Embryonic facial prominence (tissue), 1 donor: ENCODE measurements at regions not wholly inside any gene's neighbourhood (a gene's known extent, or its start where the extent isn't known, plus 50 kb on each side); places are given as distances from the start of the nearest gene placed in this dataset.
"Not testable (repeated sequence)": the region's sequence is repeated elsewhere in the genome, so short reads cannot be mapped to it uniquely, and the experiment has no call there.

Experiments used
- DNase-seq: peaks from one replicate; pipeline ENCODE4 v3.0.0-alpha.2; 2016; ENCODE audit errors: extremely low spot score

- DNase-seq, result no peak
Measured at GRCh38 chrX:465418-466215, 78.9 kb upstream of the PPP2R3B start.

- not testable (repeated sequence) for DNase-seq
Measured at GRCh38 chrX:466836-467235, 80.1 kb upstream of the PPP2R3B start.

GRCh38 chrX:467686-468085, 81.0 kb upstream of the PPP2R3B start:
- DNase-seq, result not testable (repeated sequence)

DNA sequence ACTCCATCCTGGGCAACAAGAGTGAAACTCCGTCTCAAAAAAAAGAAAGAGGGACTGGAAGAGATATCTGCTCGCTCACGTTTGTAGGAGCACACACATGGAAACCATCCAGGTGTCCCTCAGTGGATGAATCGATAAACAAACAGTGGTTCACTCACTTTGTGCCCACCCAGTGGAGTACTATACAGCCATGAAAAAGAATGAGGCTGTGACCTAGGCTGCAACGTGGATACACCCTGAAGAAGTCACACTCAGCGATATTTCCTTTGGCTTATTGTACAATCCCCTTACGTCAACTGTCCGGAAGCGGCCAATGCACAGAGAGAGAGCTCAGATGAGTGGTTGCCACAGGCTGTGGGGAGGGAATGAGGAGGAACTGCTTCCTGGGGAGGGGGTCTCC, 82.3 kb upstream of the PPP2R3B start:
- DNase-seq, result no peak

DNA sequence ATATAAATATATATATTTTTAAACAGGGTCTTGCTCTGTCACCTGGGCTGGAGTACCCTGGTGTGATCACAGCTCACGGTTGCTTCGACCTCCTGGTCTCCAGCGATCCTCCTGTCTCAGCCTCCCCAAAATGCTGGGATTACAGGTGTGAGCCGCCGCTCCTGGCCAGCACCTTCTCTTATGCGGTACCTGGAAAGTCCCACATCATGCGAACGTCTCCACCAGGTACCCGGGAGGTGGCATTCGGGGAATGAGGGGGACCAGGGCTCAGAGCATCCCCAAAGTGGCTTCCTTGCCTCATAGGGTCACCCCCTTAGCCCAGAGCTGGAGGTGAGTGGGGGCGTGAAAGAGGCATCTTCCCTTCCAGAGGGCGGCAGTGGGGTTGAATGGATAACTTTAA, 84.0 kb upstream of the PPP2R3B start:
- DNase-seq, result no peak

DNA sequence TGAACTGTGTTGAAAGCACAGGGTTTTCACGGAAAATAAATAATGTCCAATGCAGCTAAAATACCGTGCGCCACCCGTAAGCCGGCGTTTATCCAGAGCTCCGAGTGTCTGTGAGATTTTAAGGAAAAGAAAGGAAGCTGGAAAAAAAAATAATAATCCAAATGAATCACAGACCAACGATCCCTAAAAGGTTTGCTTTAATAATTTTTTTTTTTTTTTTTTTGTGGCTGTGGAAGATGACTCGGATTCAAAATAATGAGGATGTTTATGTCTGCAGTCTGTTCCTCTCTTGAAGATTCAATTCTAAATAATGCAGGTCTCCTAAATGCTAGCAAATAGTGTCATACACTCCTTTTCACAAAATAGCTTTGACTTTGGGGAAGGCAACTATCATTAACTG, 84.6 kb upstream of the PPP2R3B start:
- no peak for DNase-seq

- DNase-seq, result not testable (repeated sequence)
Measured at GRCh38 chrX:472275-472674, 85.6 kb upstream of the PPP2R3B start.

GRCh38 chrX:475926-476723, 89.4 kb upstream of the PPP2R3B start:
- DNase-seq, result no peak

GRCh38 chrX:476724-477075, 90.0 kb upstream of the PPP2R3B start:
- DNase-seq, result no peak

DNA sequence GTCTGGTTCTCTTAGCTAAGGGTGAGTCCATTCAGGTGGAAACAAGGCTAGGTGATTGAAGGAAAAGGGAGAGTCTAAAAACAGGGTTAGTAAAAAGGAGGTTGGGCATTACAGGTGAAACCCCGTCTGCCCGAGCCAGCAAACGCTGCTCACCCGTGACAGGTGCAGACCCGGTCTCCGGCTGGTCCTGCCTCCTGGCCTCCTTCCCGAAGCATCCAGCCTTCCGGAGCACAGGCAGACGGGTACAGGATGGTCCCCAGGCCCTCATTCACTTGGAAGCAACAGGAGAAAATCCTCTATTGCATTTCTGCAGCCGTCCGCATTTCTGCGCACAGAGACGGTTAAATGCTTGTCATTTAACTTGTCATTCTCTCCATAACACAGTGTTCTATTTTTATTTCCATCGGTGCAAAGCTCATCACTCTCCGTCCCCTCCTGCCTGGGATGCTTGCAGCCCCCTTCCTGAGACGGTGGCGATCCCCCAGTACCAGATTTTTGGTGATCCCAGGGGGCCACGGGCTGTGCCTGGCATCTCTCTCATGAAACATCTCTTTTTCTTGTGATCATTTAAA, 90.8 kb upstream of the PPP2R3B start:
- DNase-seq, result no peak

DNA sequence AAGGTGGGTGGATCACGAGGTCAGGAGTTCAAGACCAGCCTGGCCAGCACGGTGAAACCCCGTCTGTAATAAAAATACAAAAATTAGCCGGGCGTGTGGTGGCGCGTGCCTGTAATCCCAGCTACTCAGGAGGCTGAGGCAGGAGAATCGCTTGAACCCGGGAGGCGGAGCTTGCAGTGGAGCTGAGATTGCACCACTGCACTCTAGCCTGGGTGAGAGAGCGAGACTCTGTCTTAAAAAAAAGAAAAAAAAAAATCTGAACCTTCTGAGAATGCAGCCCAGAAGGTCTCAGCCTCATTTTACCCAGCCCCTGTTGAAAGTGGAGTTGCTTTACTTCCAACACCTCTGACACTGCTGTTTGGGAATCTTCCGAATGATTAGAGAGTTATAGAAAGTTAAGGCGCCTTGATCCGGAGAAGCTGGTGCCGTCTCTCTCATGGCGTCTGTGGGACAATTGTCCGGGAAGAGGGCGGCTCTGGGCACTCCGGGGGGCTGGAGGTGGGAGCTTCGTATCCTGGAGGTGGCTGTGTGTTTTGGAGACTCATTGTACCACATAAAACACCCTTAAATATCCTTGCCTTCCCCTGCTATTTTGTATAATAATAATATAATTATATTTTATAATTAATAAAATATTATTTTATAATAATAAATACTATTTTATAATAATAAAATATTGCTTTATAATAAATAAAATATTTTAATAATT, 92.7 kb upstream of the PPP2R3B start:
- no peak for DNase-seq

DNA sequence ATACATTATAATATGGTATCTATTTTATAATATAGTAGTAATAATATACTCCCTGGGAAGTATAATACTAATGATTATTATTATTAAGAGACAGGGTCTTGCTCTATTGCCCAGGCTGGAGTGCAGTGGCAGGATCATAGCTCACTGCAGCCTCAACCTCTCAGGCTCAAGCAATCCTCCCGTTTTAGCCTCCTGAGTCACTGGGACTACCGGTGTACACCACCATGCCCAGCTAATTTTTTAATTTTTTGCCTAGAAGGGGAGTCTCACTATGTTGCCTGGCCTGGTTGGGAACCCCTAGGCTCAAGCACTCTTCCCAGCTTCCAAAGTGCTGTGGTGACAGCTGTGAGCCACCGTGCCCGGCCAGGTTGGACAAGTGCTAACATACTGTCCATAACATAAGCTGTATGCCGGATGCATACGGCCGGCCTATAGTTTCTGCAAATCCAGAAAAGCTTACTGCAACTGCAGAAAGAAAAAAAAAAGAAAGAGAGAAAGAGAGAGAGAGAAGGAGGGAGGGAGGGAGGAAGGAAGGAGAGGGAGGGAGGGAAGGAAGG, 94.2 kb upstream of the PPP2R3B start:
- no peak for DNase-seq

DNA sequence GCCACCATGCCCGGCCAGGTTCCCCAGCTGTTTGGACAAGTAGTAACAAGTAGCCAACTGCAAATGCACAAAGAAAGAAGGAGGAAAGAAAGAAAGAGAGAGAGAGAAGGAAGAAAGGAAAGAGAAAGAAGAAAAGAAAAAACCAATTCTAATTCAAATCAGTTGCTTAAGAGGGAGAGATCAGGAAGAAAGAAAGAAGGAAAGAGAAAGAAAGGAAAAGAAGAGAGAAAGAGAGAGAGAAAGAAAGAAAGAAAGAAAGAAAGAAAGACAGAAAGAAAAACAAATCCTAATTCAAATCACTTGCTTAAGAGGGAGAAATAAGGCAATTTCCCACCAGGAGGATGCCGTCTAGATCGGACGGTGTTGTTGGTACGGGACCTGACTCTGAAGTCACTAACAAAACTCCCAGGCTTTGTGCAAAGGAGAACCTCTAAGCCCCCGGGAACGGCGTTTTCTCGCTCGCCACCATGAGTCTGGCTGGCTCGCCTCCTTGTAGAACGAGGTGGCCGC, 95.5 kb upstream of the PPP2R3B start:
- no peak for DNase-seq

- DNase-seq, result no peak
Measured at GRCh38 chrX:482702-483203, 96.0 kb upstream of the PPP2R3B start.

GRCh38 chrX:485368-485767, 98.7 kb upstream of the PPP2R3B start:
- DNase-seq, result no peak

DNA sequence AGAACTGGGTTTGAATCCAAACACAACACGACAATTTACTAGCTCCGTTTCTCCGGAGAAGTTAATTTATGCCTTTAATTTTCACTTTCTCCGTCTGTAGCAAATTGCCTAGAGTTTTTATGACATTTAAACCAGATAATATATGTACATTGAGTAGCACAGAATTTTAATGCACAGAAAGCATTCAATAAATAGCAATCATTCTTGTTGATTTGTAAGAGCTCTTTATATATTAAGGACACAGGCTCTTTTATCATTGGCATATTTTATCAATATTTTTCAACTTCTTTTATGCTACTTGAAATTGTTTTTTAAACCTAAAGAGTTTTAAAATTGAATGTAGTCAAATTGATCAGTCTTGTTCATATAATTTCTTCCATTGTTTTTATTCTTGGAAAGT, 99.6 kb upstream of the PPP2R3B start:
- DNase-seq, result no peak

DNA sequence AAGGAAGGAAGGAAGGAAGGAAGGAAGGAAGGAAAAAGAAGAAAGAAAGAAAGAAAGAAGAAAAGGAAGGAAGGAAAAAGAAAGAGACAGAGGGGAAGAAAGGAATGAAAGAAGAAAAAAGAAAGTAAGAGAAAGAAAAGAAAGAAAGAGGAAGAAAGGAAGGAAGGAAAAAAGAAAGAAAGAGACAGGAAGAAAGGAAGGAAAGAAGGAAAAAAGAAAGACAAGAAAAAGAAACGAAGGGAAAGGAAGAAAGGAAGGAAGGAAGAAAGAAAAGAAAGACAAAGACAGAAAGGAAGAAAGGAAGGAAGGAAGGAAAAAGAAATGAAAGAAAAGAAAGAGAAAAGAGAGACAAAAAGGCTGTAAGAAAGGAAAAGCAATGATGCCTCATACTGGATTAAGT, 101.1 kb upstream of the PPP2R3B start:
- DNase-seq, result no peak

DNA sequence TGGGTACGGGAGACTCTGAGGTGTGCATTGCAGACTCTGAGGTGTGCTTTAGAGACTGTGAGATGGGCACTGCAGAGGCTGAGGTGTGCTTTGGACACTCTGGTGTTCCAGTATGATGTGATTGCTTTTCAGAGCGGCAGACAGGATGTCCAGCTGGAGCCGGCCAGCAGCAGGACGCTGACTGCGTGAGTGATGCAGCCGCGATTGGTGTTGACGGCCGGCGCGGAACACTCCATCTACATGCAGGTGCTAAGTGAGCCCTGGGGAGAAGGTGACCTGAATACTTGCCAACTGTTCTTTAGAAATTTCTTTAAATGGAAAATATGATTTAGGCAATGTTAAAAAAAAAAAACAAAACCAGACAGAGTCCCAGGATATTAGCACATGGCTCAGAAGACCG, 103.1 kb upstream of the PPP2R3B start:
- no peak for DNase-seq

- DNase-seq, result no peak
Measured at GRCh38 chrX:497186-498014, 110.7 kb upstream of the PPP2R3B start.

DNA sequence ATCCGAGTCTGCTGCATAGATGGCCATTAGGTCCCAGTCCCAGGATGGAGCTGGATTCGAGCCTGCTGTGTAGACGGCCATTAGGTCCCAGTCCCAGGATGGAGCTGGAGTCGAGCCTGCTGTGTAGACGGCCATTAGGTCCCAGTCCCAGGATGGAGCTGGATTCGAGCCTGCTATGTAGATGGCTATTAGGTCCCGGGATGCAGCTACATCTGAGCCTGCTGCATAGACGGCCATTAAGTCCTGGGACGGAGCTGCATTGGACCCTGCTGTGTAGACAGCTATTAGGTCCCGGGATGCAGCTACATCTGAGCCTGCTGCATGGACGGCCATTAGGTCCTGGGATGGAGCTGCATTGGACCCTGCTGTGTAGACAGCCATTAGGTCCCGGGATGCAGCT, 112.2 kb upstream of the PPP2R3B start:
- DNase-seq, result not testable (repeated sequence)
